Subcutaneous abdominal adipose tissue (tissue), 5 donors: ENCODE measurements at regions not wholly inside any gene's neighbourhood (a gene's known extent, or its start where the extent isn't known, plus 50 kb on each side); places are given as distances from the start of the nearest gene placed in this dataset.

ENCODE experiments used
- H3K27ac ChIP-seq: one replicate; pipeline ENCODE4 v1.7.0; 2013; ENCODE audit warnings: low read depth, mild to moderate bottlenecking, inconsistent platforms, low read length, moderate library complexity
- H3K27me3 ChIP-seq, 5 donors: one replicate each; pipeline ENCODE4 v1.7.0; 2013; ENCODE audit warnings: low read length in 5 of 5, inconsistent platforms in 1 of 5; ENCODE audit not compliant: control insufficient read depth in 5 of 5, insufficient read depth in 4 of 5
- H3K36me3 ChIP-seq, 5 donors: one replicate each; pipeline ENCODE4 v1.7.0; 2013; ENCODE audit warnings: low read length in 5 of 5; ENCODE audit not compliant: control insufficient read depth in 5 of 5, insufficient read depth in 5 of 5
- H3K4me1 ChIP-seq, 5 donors: one replicate each; pipeline ENCODE4 v1.7.0; 2013; ENCODE audit warnings: low read length in 5 of 5, mild to moderate bottlenecking in 3 of 5, moderate library complexity in 1 of 5; ENCODE audit not compliant: control insufficient read depth in 5 of 5, insufficient read depth in 5 of 5
- H3K4me3 ChIP-seq, 5 donors: one replicate each; pipeline ENCODE4 v1.7.0; 2013; ENCODE audit warnings: low read length in 5 of 5, low read depth in 1 of 5
- H3K9ac ChIP-seq, 5 donors: one replicate each; pipeline ENCODE4 v1.7.0; 2013; ENCODE audit warnings: low read length in 5 of 5, mild to moderate bottlenecking in 4 of 5, moderate library complexity in 3 of 5
- H3K9me3 ChIP-seq, 5 donors: one replicate each; pipeline ENCODE4 v1.7.0; 2013; ENCODE audit warnings: low read length in 5 of 5; ENCODE audit not compliant: control insufficient read depth in 5 of 5
- donor health status: healthy.
- donor health status: healthy.
- donor health status: healthy.
- donor health status: healthy.
- donor health status: healthy.

DNA sequence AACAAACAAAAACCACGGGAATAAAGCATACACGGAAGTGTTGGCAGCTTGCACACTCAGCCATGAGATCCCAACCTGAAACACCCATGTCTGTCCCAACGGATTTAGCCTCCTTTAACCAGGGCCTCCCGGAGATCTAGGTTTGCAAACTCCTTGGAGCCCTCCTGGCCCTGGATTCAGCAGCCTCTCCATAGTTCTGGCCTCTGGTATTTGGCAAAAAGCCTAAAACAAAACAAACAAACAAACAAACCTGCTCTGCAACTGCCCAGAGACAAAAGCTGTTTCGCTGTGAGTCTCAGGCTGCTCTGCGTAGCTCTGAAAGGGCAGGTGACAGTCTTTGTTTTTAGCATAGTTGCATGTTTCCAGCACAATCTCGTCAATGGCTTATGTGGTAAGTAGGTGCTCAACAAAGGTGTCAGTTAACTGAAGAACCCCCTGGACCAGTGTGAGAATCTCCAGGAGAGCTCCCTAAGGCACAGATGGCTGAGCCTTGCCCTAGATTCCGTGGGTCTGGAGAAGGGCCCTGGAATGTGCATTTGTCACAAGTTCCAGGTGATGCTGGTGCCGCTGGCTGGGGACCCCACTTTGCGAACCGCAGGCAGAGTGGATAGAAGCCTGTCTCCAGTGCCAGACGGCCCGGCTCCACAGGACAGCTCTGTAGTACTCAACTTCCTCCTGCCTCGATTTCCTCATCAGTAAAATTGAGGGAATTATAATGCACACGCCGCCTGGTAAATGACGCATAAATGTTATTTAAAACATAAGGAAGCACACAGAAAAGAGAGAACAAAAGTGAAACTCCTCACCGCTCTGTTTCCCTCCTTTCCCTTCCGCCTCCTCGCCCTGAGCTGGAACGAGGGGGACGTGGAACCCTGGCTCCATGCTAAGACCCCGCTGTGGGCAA, 86.2 kb downstream of the RIPK4 start:
- Histone ChIP-seq H3K27ac (no peak overlapping the region), H3K9ac (no peak overlapping the region), H3K4me1 (peaks cover 3 to 15% (median 13%) of the 10 kb centered on the region in 5 donors)

DNA sequence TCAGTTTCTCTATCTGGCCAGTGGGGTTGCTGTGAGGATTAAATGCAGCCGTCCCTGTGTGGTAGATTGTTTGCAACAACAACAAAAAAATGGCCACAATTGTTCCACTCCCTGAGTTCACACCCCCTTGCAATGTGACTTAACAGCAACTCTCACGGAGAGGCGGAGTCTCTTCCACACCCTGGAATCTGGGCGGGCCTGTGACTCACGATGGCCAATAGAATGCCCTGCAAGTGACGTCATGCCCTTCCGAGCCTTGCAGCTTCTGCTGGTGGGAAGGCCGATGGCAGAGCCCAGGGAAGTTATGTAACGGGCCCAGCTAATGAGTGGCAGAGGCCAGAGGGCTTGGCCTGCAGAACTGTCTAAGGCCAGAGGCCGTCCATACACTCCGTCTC, 87.9 kb downstream of the RIPK4 start:
- H3K4me3 ChIP-seq: peak overlapping the region in 3 of 5 donors; percentile 19 to 37 (median 23)
- H3K9ac ChIP-seq: peak overlapping the region in 1 of 5 donors; percentile 39
- H3K9me3 ChIP-seq: no peaks in the 10 kb centered on the region
- no peaks in the 10 kb centered on the region for H3K36me3 ChIP-seq
- peaks cover 3 to 18% (median 15%) of the 10 kb centered on the region in 5 donors for H3K4me1 ChIP-seq
- H3K27ac ChIP-seq: no peak overlapping the region
- peaks cover 0 to 5% (median 0%) of the 10 kb centered on the region in 5 donors for H3K27me3 ChIP-seq

More for the DNA sequence above, 86.2 kb downstream of the RIPK4 start:
- Histone ChIP-seq H3K27me3 (peaks cover 0 to 12% (median 0%) of the 10 kb centered on the region in 5 donors), H3K36me3 (no peaks in the 10 kb centered on the region), H3K9me3 (no peaks in the 10 kb centered on the region), H3K4me3 (no peak overlapping the region)

DNA sequence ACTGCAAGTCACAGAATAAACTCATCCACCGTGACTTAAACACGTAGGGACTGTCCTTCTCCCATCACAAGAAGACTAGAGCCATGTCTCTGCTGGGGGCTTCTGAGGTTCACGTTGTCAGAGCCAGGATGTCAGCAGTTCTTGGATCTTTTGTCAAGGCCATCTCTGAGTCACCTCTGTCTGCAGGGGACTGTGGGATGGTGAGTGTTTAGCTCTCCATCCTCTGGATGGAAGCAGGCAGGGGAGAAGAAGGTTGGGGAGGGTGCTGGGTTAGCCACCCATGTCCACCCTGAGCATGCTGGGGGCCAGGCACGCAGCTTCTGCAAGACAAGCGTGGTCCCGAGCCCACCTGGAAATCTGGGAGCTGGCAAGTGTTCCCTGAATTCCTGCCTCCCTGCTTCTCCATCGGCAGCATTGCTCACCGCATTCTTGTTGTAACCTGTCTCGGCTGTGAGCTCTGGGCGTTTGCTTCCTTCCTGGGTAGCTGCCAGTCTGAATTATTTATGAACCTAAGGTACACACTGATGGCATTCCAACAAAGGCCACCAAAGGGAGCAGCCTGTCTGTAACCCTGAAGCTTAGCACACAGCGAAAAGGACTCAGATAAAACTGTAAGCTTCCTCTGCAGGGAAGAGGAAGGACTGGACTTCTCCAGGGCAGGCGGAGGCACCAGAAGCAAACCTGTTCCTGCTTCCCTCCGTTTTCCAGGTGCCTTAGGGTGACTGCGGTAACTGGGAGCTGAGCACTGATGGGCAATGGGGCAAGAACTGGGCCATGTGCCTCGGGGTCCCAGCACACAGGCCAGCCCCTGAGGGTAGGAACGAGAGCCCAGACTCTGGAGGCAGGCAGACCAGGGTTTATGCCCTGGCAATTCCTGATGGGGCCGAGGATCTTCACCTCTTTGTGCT, 88.6 kb downstream of the RIPK4 start:
- H3K36me3 ChIP-seq: no peaks in the 10 kb centered on the region
- peak overlapping the region in 2 of 5 donors; percentile 19 to 39 for H3K9ac ChIP-seq
- no peak overlapping the region for H3K27ac ChIP-seq
- no peaks in the 10 kb centered on the region for H3K9me3 ChIP-seq
- peak overlapping the region in 3 of 5 donors; percentile 19 to 37 (median 23) for H3K4me3 ChIP-seq
- H3K27me3 ChIP-seq: peaks cover 0 to 2% (median 0%) of the 10 kb centered on the region in 5 donors
- peaks cover 3 to 24% (median 21%) of the 10 kb centered on the region in 5 donors for H3K4me1 ChIP-seq

GRCh38 chr21:41677671-41678015, 89.2 kb downstream of the RIPK4 start:
- Histone ChIP-seq H3K36me3 (no peaks in the 10 kb centered on the region), H3K27me3 (peaks cover 0 to 2% (median 0%) of the 10 kb centered on the region in 5 donors), H3K4me3 (no peak overlapping the region), H3K4me1 (peaks cover 3 to 26% (median 21%) of the 10 kb centered on the region in 5 donors), H3K27ac (no peak overlapping the region), H3K9ac (no peak overlapping the region), H3K9me3 (no peaks in the 10 kb centered on the region)

DNA sequence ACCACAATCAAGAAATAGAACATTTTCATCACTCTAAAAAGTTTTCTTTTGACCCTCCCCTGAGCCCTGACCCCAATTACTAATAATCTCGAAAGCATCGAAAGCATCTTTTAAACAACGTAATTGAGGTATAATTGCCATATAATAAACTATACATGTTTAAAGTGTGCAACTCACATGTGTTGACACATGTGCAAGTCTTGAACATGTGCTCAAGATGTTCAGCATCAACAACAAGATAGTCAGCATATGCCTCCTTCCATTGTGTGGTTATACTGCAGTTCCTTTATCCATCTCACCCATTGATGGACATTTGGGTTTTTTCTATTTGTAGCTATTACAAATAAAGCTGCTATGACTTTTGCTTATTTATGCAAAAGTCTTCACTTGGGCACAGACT, 90.7 kb downstream of the RIPK4 start:
- no peak overlapping the region for H3K27ac ChIP-seq
- H3K4me3 ChIP-seq: no peak overlapping the region
- no peaks in the 10 kb centered on the region for H3K9me3 ChIP-seq
- H3K4me1 ChIP-seq: peaks cover 3 to 26% (median 21%) of the 10 kb centered on the region in 5 donors
- H3K36me3 ChIP-seq: no peaks in the 10 kb centered on the region
- H3K9ac ChIP-seq: no peak overlapping the region
- peaks cover 0 to 2% (median 0%) of the 10 kb centered on the region in 5 donors for H3K27me3 ChIP-seq

DNA sequence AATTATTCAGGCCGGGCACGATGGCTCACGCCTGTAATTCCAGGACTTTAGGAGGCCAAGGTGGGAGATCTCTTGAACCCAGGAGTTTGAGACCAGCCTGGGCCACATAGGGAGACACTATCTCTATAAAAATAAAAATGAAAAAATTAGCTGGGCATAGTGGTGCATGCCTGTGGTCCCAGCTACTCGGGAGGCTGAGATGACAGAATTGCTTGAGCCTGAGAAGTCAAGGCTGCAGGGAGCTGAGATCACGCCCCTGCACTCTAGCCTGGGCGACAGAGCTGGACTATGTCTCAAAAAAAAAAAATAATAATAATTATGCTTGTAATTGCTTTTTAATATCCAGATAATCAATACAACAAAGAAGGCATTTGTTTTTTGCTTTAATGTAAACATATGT, 91.3 kb downstream of the RIPK4 start:
- H3K36me3 ChIP-seq: no peaks in the 10 kb centered on the region
- H3K4me3 ChIP-seq: no peak overlapping the region
- H3K9ac ChIP-seq: no peak overlapping the region
- H3K27me3 ChIP-seq: peaks cover 0 to 2% (median 0%) of the 10 kb centered on the region in 5 donors
- H3K9me3 ChIP-seq: no peaks in the 10 kb centered on the region
- no peak overlapping the region for H3K27ac ChIP-seq
- peaks cover 3 to 26% (median 21%) of the 10 kb centered on the region in 5 donors for H3K4me1 ChIP-seq

GRCh38 chr21:41674402-41674801, 92.5 kb downstream of the RIPK4 start:
- Histone ChIP-seq H3K9ac (no peak overlapping the region), H3K27me3 (peaks cover 0 to 2% (median 0%) of the 10 kb centered on the region in 5 donors), H3K4me1 (peaks cover 3 to 26% (median 19%) of the 10 kb centered on the region in 5 donors), H3K4me3 (no peak overlapping the region), H3K9me3 (no peaks in the 10 kb centered on the region), H3K36me3 (no peaks in the 10 kb centered on the region), H3K27ac (no peak overlapping the region)

GRCh38 chr21:41673596-41674335, 93.1 kb downstream of the RIPK4 start:
- no peaks in the 10 kb centered on the region for H3K36me3 ChIP-seq
- no peaks in the 10 kb centered on the region for H3K9me3 ChIP-seq
- no peak overlapping the region for H3K9ac ChIP-seq
- peaks cover 0 to 19% (median 12%) of the 10 kb centered on the region in 5 donors for H3K4me1 ChIP-seq
- H3K27me3 ChIP-seq: peaks cover 0 to 2% (median 0%) of the 10 kb centered on the region in 5 donors
- no peak overlapping the region for H3K27ac ChIP-seq
- H3K4me3 ChIP-seq: no peak overlapping the region

DNA sequence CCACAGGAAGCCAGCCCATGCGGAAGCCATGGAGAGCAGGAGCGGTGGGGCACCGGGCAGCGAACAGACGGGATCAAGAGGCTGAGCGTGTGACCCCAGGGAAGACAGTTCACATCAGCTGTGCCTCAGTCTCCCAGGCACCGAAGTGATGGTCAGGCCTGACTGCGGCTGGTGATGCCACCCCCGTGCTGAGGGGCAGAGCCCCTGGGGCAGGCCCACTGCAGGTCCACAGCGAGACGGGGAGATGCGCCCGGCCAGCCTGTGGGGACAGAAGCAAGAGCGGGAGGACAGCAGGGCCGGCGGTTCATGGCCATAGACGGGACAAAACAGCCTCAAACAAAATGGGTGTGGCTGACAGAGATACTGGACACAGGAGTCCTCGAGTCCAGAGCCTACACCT, 93.8 kb downstream of the RIPK4 start:
- no peak overlapping the region for H3K27ac ChIP-seq
- H3K27me3 ChIP-seq: peaks cover 0 to 2% (median 0%) of the 10 kb centered on the region in 5 donors

More for the DNA sequence above, 93.8 kb downstream of the RIPK4 start:
- Histone ChIP-seq H3K4me3 (no peak overlapping the region), H3K4me1 (peaks cover 0 to 13% (median 7%) of the 10 kb centered on the region in 5 donors), H3K36me3 (no peaks in the 10 kb centered on the region), H3K9ac (no peak overlapping the region), H3K9me3 (no peaks in the 10 kb centered on the region)
